ENCODE measurements at regions not wholly inside any gene's neighbourhood (a gene's known extent, or its start where the extent isn't known, plus 50 kb on each side); places are given as distances from the start of the nearest gene placed in this dataset.

GRCh38 chr2:187118331-187119099 lies 269.5 kb upstream of the ZSWIM2 start:
- no peak overlapping the region for H3K27ac ChIP-seq
- TF ChIP-seq, protein P1, sequence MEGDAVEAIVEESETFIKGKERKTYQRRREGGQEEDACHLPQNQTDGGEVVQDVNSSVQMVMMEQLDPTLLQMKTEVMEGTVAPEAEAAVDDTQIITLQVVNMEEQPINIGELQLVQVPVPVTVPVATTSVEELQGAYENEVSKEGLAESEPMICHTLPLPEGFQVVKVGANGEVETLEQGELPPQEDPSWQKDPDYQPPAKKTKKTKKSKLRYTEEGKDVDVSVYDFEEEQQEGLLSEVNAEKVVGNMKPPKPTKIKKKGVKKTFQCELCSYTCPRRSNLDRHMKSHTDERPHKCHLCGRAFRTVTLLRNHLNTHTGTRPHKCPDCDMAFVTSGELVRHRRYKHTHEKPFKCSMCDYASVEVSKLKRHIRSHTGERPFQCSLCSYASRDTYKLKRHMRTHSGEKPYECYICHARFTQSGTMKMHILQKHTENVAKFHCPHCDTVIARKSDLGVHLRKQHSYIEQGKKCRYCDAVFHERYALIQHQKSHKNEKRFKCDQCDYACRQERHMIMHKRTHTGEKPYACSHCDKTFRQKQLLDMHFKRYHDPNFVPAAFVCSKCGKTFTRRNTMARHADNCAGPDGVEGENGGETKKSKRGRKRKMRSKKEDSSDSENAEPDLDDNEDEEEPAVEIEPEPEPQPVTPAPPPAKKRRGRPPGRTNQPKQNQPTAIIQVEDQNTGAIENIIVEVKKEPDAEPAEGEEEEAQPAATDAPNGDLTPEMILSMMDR (IDR thresholded peaks at IDR 0.05; ENCODE audit: low read depth, low read length): no peak

DNA sequence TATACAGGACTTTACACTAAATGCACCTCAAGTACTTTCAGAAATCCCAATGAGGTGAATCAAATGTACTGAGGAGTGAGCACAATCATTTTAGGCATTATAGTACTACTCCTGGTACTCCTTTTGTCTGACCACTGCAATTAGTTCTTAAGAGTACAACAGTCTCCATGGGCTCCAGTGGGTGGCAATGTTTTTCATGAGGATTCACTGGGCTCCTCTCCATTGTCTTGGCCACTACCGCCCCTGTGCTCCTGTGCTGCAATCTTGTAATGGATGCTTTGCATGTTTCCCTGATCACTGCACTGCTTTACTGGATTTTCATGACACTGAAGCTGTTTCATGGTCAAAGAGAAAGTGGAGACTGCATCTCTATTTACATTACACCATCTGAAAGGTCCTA lies 268.5 kb upstream of the ZSWIM2 start:
- no peak overlapping the region for H3K27ac ChIP-seq
- no peaks in the 10 kb centered on the region for H3K9me3 ChIP-seq (ENCODE audit: severe bottlenecking)
- TF ChIP-seq, protein P1 (IDR thresholded peaks at IDR 0.05; ENCODE audit: low read depth, low read length): no peak
- no peak for DNase-seq
- no peaks in the 10 kb centered on the region for H3K27me3 ChIP-seq (ENCODE audit: insufficient read depth, low read depth, severe bottlenecking)
- no peak overlapping the region for H3K4me3 ChIP-seq (ENCODE audit: low read depth, low read length)
- H3K36me3 ChIP-seq: no peaks in the 10 kb centered on the region

More at GRCh38 chr2:187118331-187119099, 269.5 kb upstream of the ZSWIM2 start:
- H3K27me3 ChIP-seq (ENCODE audit: insufficient read depth, low read depth, severe bottlenecking): no peaks in the 10 kb centered on the region
- no peaks in the 10 kb centered on the region for H3K9me3 ChIP-seq (ENCODE audit: severe bottlenecking)
- no peak overlapping the region for H3K4me3 ChIP-seq (ENCODE audit: low read depth, low read length)
- no peaks in the 10 kb centered on the region for H3K36me3 ChIP-seq
- no peak for DNase-seq

DNA sequence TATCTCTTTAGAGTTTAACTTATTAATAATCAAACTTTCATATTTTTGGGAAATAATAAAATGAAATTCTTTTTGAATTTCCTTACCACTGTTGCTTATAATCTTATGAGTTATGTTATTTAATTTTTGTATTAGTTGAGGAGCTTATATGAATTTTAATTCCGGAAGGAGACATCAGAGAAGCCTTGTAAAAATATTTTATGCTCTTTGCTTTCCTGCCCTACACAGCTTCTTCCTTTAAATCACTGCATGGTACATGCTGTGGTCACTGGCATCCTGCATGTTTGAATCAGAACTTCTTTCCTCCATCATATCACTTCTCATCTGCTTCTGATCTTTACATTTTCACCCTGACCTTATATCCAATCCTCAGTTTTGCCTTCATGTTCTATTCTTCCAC lies 266.7 kb upstream of the ZSWIM2 start:
- H3K36me3 ChIP-seq: no peaks in the 10 kb centered on the region
- no peak overlapping the region for H3K4me3 ChIP-seq (ENCODE audit: low read depth, low read length)
- H3K27me3 ChIP-seq (ENCODE audit: insufficient read depth, low read depth, severe bottlenecking): no peaks in the 10 kb centered on the region
- no peak for DNase-seq
- no peak overlapping the region for H3K27ac ChIP-seq
- TF ChIP-seq, protein P1 (IDR thresholded peaks at IDR 0.05; ENCODE audit: low read depth, low read length): no peak
- H3K9me3 ChIP-seq (ENCODE audit: severe bottlenecking): no peaks in the 10 kb centered on the region

- H3K27me3 ChIP-seq (ENCODE audit: insufficient read depth, low read depth, severe bottlenecking): no peaks in the 10 kb centered on the region
- TF ChIP-seq, protein P1 (IDR thresholded peaks at IDR 0.05; ENCODE audit: low read depth, low read length): no peak
- no peak for DNase-seq
- no peak overlapping the region for H3K4me3 ChIP-seq (ENCODE audit: low read depth, low read length)
- no peak overlapping the region for H3K27ac ChIP-seq
- H3K36me3 ChIP-seq: no peaks in the 10 kb centered on the region
- no peaks in the 10 kb centered on the region for H3K9me3 ChIP-seq (ENCODE audit: severe bottlenecking)
Measured at GRCh38 chr2:187107001-187107400, 258.0 kb upstream of the ZSWIM2 start.

DNA sequence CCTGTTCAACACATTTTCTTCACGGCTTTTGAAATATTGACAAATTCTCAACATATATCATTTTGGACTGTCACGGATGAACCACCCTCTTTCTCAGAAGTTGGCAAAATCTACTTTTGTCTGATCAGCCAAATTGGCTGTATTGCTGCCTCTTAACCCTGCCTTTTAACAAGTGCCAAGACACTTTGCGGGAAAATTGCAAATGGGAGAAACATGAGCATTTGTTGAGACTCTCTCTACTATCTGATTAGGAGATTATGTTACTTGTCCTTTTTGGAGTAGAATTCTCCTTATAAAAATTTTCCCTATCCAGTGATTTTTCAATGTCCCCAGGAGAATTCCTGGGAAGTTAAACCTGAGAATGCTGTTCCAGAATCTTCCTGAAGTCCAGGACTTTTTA lies 256.2 kb upstream of the ZSWIM2 start:
- Histone ChIP-seq H3K27ac (no peak overlapping the region), H3K27me3 (ENCODE audit: insufficient read depth, low read depth, severe bottlenecking) (no peaks in the 10 kb centered on the region), H3K9me3 (ENCODE audit: severe bottlenecking) (no peaks in the 10 kb centered on the region), H3K4me3 (ENCODE audit: low read depth, low read length) (no peak overlapping the region), H3K36me3 (no peaks in the 10 kb centered on the region)
- TF ChIP-seq, protein P1 (IDR thresholded peaks at IDR 0.05; ENCODE audit: low read depth, low read length): no peak
- DNase-seq: no peak

DNA sequence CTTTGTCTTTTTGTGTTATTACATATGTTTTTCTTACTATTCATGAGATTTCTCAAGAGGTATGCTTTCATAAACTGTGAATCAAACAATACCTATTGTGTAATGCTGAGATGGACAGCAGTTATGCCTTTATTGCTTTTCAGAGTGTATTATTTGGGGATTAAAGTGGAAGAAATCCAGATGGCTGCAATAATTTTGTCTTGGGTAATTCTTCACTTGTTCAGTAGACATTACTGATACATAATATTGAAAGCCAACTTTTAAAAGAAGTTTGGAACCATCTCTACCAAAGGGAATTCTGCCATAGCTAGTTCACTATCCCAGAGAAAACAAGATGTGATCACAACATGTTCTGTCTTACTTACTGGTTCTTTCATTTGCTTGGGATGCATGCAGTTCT lies 253.4 kb upstream of the ZSWIM2 start:
- no peaks in the 10 kb centered on the region for H3K27me3 ChIP-seq (ENCODE audit: insufficient read depth, low read depth, severe bottlenecking)
- no peak overlapping the region for H3K27ac ChIP-seq
- no peaks in the 10 kb centered on the region for H3K9me3 ChIP-seq (ENCODE audit: severe bottlenecking)
- no peak overlapping the region for H3K4me3 ChIP-seq (ENCODE audit: low read depth, low read length)
- H3K36me3 ChIP-seq: no peaks in the 10 kb centered on the region
- TF ChIP-seq, protein P1 (IDR thresholded peaks at IDR 0.05; ENCODE audit: low read depth, low read length): no peak
- no peak for DNase-seq

Data from WERI-Rb-1 (cell line).